HUDEP-2 (cell line): ENCODE measurements at regions not wholly inside any gene's neighbourhood (a gene's known extent, or its start where the extent isn't known, plus 50 kb on each side); places are given as distances from the start of the nearest gene placed in this dataset.

Source experiments
- DNase-seq, 76 experiments: peaks; one replicate each; lab custom pipeline; 2025; ENCODE audit not compliant: unreplicated experiment in 76 of 76; lab: John Stamatoyannopoulos, UW

- DNase-seq, result no peak
Measured at GRCh38 chr2:177028296-177028695, 184.3 kb upstream of the HNRNPA3 start.

GRCh38 chr2:177029075-177029474 is 183.5 kb upstream of the HNRNPA3 start:
- no peak for DNase-seq

DNA sequence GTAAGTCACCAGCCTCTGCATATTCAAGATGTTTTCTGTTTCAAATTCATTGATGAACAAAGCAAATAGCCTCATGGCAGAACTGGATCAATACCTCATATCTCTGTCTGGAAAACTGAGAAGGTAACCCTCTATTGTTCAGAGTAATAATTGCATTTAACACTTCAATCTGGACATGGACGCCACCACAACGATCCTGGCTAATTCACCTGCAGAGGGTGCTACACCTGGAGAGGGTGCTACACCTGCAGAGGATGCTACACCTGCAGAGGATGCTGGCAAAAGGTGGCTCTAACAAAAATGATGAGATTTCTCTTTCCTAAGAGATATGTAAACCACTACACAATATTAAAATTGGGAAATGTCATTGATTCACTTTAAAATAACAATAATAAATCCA is 183.1 kb upstream of the HNRNPA3 start:
- no peak for DNase-seq

DNA sequence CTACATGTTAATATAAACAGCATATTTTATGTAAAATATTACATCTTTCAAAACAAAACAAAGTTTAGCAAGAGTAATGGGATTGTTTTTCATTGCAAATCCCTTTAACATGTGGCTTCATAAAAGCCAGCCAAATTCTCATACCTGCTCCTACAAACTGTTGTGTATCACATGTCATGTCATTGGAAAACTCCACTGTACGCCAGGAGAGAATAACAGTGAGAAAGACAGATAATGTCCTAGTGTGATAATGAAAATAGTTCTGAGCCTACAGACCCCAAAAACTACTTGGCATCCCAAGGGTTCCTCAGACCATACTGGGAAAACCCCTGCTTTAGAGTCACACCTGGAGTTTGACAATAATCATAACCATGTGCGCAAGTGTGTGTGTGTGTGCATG is 182.7 kb upstream of the HNRNPA3 start:
- DNase-seq, result no peak

DNA sequence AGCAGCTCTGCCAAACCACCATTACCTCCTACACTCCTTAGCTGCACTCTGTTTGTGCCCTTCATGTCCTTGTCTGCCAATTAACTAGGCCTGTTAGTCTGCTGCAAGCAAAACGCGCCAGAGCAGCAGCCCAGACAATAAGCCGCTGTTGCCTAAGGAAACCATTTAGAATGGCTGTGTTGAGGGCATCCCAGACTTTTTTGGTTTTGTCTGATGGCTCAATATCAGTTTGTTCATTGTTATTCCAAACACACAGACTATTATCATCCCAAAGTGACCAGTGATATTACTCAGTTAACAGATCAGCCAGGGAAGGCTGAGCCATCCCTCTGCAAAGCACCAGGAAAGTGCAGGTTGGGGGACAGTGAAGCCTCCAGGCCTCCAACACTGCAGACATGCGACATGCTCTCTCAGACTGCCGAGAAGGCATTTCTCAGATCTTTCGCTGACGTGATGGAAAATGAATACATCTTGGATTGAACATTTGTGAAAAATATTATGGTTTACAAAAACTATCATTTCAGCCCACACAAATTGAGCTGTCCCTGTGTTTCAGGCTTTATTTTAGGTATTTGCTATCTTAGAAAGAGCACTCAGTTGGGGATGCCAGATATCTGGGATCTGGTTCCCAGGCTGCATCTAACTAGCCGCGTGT is 182.0 kb upstream of the HNRNPA3 start:
- DNase-seq, result no peak

GRCh38 chr2:177031438-177032180 is 181.0 kb upstream of the HNRNPA3 start:
- no peak for DNase-seq

- no peak for DNase-seq
Measured at GRCh38 chr2:177036747-177037146, 175.8 kb upstream of the HNRNPA3 start.

- DNase-seq, result no peak
Measured at GRCh38 chr2:177037569-177037968, 175.0 kb upstream of the HNRNPA3 start.

GRCh38 chr2:177038787-177039484 is 173.7 kb upstream of the HNRNPA3 start:
- no peak for DNase-seq

DNA sequence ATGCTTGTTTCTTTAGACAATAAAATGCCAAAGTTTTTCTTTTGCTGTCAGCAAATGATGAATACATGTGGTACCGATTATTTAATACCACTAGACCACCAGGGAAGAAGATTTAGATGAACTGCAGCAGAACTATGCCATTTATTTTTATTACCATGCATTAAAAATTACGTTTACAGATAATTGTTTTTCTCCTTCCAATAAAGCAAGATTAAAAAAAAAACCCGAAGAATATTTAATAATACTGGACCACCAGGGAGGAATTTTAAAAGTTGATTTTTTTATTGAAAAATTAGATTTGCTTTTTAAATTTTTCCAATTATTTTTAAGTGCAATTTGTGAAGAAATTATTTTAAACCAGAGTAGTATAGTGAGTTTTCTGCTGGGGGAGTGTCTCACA is 170.3 kb upstream of the HNRNPA3 start:
- DNase-seq, result no peak

DNA sequence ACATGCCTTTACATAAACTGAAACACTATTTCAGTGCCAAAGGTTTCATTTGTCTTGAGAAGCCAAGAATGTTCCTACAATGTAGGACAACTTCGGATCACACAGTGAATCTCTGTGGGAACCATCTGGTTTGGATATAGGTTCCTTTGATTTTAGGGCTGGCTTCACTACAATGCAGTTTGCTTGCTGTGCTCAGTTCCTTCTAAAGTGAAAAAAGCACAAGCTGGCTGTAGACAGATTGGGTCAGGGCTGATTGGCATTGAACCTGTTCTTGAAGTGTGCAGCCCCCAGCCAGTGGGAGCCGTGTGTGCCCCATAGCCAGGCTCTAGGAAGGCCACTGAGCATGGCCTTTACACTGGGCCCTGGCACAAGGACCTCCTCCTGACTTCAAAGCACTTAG is 167.9 kb upstream of the HNRNPA3 start:
- DNase-seq, result no peak

- DNase-seq, result no peak
Measured at GRCh38 chr2:177048981-177049380, 163.6 kb upstream of the HNRNPA3 start.

DNA sequence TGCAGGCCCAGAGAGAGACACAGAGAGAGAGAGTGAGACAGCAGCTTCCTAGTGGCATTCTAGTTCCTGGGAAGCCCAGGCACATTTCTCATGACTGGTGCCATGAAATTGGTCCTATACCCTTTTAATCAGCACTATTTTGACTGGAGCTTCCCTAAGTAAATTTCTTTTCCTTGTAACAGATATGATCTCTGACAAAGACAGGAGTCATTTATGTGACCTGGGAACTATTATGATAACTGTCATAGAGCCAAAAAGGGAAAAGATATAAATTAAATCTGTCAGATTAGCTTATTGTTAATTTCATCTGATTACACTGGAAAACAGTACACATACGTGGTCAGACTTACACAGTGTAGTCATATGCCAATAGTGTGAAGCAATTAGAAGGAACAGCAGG is 161.3 kb upstream of the HNRNPA3 start:
- no peak for DNase-seq

DNA sequence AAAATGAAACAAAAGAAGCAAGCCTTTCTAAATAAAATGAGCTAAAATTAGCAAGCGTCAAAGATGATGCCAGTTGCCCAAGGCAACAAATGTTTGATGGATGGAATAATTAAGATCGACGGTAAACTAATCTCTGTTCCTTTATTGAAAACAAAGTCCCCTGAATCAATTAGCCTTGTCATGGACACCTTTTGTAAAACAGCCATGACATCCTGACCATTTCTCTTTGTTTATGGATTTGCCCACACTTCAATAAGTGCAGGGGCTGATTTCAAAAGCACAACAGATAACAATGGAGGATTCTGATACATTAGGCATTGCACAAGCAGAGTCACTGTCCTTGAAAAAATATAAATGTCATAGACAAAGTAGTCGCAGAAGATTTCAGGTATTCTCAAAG is 160.1 kb upstream of the HNRNPA3 start:
- DNase-seq, result no peak

DNA sequence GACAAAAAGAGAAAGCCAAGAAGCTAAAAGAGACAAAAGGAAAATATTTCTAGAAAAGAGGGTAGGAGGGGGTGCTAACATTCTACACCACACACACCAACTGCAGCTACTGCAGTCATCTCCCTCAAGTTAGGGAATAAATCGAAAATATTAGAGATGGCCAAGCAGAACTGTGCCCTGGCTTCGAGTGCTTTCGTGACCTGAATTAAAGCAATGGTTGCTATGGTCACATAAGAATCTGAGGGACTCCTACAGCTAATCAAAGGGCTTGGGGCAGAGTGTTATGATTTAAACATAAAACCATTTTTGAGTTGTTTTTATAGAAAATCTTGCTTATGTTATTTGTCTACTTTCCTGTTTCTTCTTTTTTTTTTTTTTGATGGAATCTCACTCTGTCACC is 159.6 kb upstream of the HNRNPA3 start:
- DNase-seq, result no peak

GRCh38 chr2:177053716-177054115 is 158.9 kb upstream of the HNRNPA3 start:
- no peak for DNase-seq

DNA sequence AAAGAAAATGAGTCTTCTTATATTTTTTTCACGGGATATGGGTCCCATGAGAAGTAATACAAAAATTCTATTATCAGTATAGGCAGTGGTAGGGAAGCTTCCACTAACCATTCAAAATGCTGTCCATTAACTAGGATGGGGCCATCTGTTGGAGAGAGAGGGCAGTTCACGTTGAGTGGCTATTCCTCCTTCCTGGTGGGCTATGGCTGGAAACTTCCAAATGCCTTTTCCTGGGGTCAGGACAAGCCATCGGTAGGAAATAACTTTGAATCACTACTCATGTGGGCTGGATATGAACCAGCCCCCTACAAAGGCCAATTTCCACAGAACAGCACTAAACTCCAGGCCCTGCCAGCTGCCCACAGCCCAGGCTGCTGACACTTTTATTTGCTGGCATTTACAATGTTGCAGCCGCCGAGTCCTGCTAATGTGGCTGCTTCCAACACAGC is 156.1 kb upstream of the HNRNPA3 start:
- DNase-seq, result no peak

GRCh38 chr2:177058747-177059146 is 153.8 kb upstream of the HNRNPA3 start:
- DNase-seq, result no peak

DNA sequence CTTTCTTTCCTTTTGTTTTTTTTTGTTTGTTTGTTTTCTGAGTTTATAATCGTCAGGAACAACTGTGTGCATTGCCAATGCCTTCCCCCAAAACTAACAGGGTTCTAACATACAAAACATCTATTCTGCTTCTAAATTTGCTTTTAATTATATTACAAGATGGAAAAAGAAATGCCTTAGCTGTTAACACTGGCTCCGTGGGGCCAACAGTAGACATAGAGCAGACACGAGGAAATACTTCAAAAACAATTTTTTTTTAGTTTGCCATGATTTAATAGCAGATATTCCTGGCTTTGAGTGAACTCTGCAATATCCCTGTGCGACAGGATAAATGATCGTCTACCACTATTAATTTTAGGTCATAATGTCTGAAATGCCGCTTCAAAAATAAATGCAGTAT is 153.3 kb upstream of the HNRNPA3 start:
- DNase-seq, result no peak

DNA sequence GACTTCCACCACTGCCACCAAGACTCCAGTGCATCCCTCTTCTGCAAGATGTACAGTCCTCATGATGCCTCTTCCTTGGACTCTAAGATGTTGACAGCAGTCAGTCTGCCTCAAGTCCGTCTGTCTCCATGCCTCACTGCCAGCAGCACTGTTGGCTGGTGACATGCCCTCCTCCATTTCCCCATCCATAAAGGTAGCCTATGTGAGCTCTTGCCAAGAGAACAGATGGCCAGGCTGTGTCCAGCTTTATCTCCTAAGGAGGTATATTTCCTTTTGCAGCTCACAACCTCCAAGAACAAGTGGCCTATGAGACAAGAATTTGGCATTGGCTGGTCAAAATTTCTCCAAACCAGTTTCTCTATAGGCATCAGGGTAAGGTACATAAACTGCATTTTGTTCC is 149.3 kb upstream of the HNRNPA3 start:
- no peak for DNase-seq

- DNase-seq, result no peak
Measured at GRCh38 chr2:177064422-177064821, 148.2 kb upstream of the HNRNPA3 start.

GRCh38 chr2:177068967-177069366 is 143.6 kb upstream of the HNRNPA3 start:
- DNase-seq, result no peak
